Tibial nerve (tissue), 3 donors: ENCODE measurements at regions not wholly inside any gene's neighbourhood (a gene's known extent, or its start where the extent isn't known, plus 50 kb on each side); places are given as distances from the start of the nearest gene placed in this dataset.

ENCODE experiments used
- POLR2A ChIP-seq, 2 donors: fragments of 450-650 bp; IDR thresholded peaks; one replicate each; pipeline ENCODE4 v1.6.1; 2017; ENCODE audit warnings: antibody characterized with exemption in 2 of 2, mild to moderate bottlenecking in 2 of 2, moderate library complexity in 2 of 2
- TF ChIP-seq, protein P1 (sequence below), 5 experiments: fragments of 200-600 bp in 3 of 5; fragments of 450-650 bp in 2 of 5; sonication (generic) in 3 of 5; IDR thresholded peaks; one replicate each; pipeline ENCODE4 v1.5.1; 2016 to 2019; ENCODE audit warnings: antibody characterized with exemption in 5 of 5, mild to moderate bottlenecking in 3 of 5, moderate library complexity in 2 of 5

GRCh38 chr22:27139935-27140511, 482.6 kb downstream of the MIAT start:
- TF ChIP-seq, protein P1, sequence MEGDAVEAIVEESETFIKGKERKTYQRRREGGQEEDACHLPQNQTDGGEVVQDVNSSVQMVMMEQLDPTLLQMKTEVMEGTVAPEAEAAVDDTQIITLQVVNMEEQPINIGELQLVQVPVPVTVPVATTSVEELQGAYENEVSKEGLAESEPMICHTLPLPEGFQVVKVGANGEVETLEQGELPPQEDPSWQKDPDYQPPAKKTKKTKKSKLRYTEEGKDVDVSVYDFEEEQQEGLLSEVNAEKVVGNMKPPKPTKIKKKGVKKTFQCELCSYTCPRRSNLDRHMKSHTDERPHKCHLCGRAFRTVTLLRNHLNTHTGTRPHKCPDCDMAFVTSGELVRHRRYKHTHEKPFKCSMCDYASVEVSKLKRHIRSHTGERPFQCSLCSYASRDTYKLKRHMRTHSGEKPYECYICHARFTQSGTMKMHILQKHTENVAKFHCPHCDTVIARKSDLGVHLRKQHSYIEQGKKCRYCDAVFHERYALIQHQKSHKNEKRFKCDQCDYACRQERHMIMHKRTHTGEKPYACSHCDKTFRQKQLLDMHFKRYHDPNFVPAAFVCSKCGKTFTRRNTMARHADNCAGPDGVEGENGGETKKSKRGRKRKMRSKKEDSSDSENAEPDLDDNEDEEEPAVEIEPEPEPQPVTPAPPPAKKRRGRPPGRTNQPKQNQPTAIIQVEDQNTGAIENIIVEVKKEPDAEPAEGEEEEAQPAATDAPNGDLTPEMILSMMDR (IDR thresholded peaks at IDR 0.05): no peak
- TF ChIP-seq POLR2A (IDR thresholded peaks at IDR 0.05): no peak
